OCI-LY3 (cell line): ENCODE measurements at regions not wholly inside any gene's neighbourhood (a gene's known extent, or its start where the extent isn't known, plus 50 kb on each side); places are given as distances from the start of the nearest gene placed in this dataset.

Experiments
- EZH2phosphoT487 ChIP-seq: fragments of 200-600 bp; shearing (Covaris generic); IDR thresholded peaks from 2 replicates; pipeline ENCODE4 v1.6.1; 2018; ENCODE audit warnings: antibody characterized with exemption, mixed run types, low read depth
- TF ChIP-seq, protein P1 (sequence below): fragments of 200-600, 300-600 bp; sonication (generic); IDR thresholded peaks from 2 replicates; pipeline ENCODE4 v1.5.1; 2014; ENCODE audit warnings: antibody characterized with exemption, low read length, low read depth

DNA sequence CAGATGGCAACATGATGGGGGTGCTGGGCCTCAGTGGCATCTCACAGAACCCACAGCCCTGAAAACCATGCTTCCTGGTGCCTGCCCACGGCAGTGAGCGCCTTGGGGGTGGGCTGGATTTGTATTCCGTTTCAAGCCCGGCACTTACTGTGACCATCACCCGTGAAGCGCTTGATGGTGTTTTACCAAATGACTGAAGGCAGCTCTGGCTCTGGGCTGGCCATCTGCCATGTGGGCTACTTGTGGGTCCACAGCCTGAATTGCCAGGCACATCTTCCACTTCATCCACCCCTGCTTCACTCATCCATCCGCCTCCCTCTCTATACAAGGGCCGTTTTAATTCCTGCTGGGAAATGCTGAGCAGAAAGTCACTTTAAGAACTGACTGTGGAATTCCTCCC lies 250.9 kb upstream of the GMDS start:
- TF ChIP-seq, protein P1, sequence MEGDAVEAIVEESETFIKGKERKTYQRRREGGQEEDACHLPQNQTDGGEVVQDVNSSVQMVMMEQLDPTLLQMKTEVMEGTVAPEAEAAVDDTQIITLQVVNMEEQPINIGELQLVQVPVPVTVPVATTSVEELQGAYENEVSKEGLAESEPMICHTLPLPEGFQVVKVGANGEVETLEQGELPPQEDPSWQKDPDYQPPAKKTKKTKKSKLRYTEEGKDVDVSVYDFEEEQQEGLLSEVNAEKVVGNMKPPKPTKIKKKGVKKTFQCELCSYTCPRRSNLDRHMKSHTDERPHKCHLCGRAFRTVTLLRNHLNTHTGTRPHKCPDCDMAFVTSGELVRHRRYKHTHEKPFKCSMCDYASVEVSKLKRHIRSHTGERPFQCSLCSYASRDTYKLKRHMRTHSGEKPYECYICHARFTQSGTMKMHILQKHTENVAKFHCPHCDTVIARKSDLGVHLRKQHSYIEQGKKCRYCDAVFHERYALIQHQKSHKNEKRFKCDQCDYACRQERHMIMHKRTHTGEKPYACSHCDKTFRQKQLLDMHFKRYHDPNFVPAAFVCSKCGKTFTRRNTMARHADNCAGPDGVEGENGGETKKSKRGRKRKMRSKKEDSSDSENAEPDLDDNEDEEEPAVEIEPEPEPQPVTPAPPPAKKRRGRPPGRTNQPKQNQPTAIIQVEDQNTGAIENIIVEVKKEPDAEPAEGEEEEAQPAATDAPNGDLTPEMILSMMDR: no peak
- TF ChIP-seq EZH2phosphoT487: no peak
